Calu3 (cell line): ENCODE measurements at regions not wholly inside any gene's neighbourhood (a gene's known extent, or its start where the extent isn't known, plus 50 kb on each side); places are given as distances from the start of the nearest gene placed in this dataset.

ENCODE experiments used
- BruUV-seq: library from RNA; stranded (reverse); fragments of 400-500 nt; replicated peaks from 2 replicates; lab custom pipeline; 2021; lab: Mats Ljungman, UMichigan
- CTCF ChIA-PET: fragments of 300-600 bp; sonication (Branson Sonifier 250); formaldehyde crosslinking; loops from one replicate; lab custom pipeline; 2022; ENCODE audit warnings: antibody characterized with exemption; lab: Charles Lee
- DNase-seq: peaks from one replicate; pipeline ENCODE4 v3.0.0; 2022
- H3K27ac Mint-ChIP-seq: one replicate; pipeline ENCODE4 v1.8.0; 2022; ENCODE audit warnings: mixed read lengths; ENCODE audit not compliant: unreplicated experiment
- H3K27me3 Mint-ChIP-seq: one replicate; pipeline ENCODE4 v1.8.0; 2022; ENCODE audit warnings: mixed read lengths; ENCODE audit not compliant: unreplicated experiment
- H3K36me3 Mint-ChIP-seq: one replicate; pipeline ENCODE4 v1.8.0; 2022; ENCODE audit warnings: mild to moderate bottlenecking, moderate library complexity, mixed read lengths; ENCODE audit not compliant: insufficient read depth, unreplicated experiment
- H3K4me1 Mint-ChIP-seq: one replicate; pipeline ENCODE4 v1.8.0; 2022; ENCODE audit warnings: mild to moderate bottlenecking, low read depth, mixed read lengths; ENCODE audit not compliant: unreplicated experiment
- H3K4me3 Mint-ChIP-seq: one replicate; pipeline ENCODE4 v1.8.0; 2022; ENCODE audit warnings: mild to moderate bottlenecking, low read depth, moderate library complexity, mixed read lengths; ENCODE audit not compliant: unreplicated experiment
- H3K9me3 Mint-ChIP-seq: one replicate; pipeline ENCODE4 v1.8.0; 2022; ENCODE audit warnings: low read depth, mixed read lengths; ENCODE audit not compliant: unreplicated experiment
- intact Hi-C: fragments of 100-400 bp; cut with micrococcal nuclease; formaldehyde crosslinking; loops from one replicate; pipeline ENCODE4 v1.10.0; 2022; ENCODE audit not compliant: unreplicated experiment
- TF ChIP-seq, protein P1 (sequence below): fragments of 200-600 bp; IDR thresholded peaks from one replicate; pipeline ENCODE4 v1.8.0; 2022; ENCODE audit warnings: antibody characterized with exemption; ENCODE audit not compliant: unreplicated experiment

DNA sequence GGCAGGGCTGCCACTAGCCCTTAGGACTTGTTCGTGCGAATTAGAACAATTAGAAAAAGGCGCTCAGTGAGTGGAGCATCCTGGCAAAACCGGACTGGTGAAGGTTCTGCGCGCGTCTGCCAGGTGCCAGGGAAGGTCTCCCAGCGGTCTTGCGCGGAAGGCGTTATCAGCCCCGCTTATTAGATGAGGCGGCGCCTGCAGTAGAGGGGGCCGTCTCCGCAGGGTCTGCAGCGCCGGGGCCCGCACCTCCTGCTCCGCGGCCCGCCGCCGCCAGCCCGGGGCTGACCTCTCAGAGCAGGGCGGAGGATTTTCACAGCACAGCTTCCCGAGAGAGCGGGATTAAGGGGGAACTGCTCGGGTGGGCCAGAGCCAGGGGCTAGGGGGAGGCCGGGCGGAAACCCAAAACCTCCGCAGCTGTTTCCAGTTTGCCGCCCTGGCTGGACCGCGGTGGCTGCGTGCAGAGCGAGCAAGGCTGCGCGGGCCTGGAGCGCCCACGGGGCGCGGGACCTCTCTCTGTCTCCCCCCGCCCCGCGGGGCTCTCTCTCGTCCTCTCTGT, 155.2 kb downstream of the FOXD2 start:
- intact Hi-C loops: no loop called here
- Mint-ChIP-seq H3K9me3 (no peaks in the 10 kb centered on the region), H3K27ac (no peak overlapping the region), H3K27me3 (no peaks in the 10 kb centered on the region), H3K36me3 (no peaks in the 10 kb centered on the region), H3K4me3 (no peak overlapping the region), H3K4me1 (no peaks in the 10 kb centered on the region)
- TF ChIP-seq, protein P1, sequence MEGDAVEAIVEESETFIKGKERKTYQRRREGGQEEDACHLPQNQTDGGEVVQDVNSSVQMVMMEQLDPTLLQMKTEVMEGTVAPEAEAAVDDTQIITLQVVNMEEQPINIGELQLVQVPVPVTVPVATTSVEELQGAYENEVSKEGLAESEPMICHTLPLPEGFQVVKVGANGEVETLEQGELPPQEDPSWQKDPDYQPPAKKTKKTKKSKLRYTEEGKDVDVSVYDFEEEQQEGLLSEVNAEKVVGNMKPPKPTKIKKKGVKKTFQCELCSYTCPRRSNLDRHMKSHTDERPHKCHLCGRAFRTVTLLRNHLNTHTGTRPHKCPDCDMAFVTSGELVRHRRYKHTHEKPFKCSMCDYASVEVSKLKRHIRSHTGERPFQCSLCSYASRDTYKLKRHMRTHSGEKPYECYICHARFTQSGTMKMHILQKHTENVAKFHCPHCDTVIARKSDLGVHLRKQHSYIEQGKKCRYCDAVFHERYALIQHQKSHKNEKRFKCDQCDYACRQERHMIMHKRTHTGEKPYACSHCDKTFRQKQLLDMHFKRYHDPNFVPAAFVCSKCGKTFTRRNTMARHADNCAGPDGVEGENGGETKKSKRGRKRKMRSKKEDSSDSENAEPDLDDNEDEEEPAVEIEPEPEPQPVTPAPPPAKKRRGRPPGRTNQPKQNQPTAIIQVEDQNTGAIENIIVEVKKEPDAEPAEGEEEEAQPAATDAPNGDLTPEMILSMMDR: no peak
- CTCF ChIA-PET: interaction anchor here (0.8 kb wide), 1 partner anchor 71 kb away, joined by 3 read pairs; no protein-coding TSS in a partner anchor
- no peak for DNase-seq
- no TSS peak for BruUV-seq

DNA sequence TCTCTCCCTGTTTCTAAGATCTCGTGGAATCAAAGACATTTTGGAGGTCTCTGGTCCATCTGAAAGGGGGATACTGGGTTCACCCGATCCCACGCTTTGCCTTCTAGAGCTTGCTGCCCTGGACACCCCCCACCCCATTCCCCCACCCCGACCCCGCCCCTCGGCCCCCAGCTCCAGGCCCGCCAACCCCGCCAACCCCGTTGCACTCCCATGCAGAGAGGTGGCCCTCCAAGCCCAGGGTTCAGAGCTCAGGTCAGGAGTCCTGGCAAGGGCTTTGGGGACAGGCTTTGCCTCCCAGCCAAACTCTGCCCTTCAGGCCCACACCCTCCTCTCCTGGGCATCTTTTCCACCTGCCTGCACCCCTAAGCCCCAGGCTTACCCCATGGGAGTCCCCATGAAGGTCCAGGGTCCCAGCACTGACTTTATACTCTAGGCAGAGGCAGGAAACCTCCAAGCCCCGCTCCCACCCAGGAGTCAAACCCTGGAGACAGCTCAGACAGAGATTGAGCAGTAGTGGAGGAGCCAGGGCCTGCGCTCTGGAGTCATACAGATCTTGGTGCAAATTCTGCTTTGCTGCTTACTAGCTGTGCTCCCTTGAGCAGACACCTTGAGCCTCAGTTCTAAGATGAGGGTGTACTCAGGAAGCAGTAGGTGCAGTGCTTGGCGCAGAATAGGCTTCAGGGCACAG, 155.9 kb downstream of the FOXD2 start:
- H3K4me3 Mint-ChIP-seq: no peak overlapping the region
- no peaks in the 10 kb centered on the region for H3K9me3 Mint-ChIP-seq
- intact Hi-C loops: no loop called here
- no peaks in the 10 kb centered on the region for H3K36me3 Mint-ChIP-seq
- no peaks in the 10 kb centered on the region for H3K4me1 Mint-ChIP-seq
- BruUV-seq: no TSS peak
- no peak overlapping the region for H3K27ac Mint-ChIP-seq
- no peaks in the 10 kb centered on the region for H3K27me3 Mint-ChIP-seq
- DNase-seq: no peak
- CTCF ChIA-PET: interaction anchor here (0.8 kb wide), 1 partner anchor 70 kb away, joined by 3 read pairs; no protein-coding TSS in a partner anchor
- TF ChIP-seq, protein P1: no peak

DNA sequence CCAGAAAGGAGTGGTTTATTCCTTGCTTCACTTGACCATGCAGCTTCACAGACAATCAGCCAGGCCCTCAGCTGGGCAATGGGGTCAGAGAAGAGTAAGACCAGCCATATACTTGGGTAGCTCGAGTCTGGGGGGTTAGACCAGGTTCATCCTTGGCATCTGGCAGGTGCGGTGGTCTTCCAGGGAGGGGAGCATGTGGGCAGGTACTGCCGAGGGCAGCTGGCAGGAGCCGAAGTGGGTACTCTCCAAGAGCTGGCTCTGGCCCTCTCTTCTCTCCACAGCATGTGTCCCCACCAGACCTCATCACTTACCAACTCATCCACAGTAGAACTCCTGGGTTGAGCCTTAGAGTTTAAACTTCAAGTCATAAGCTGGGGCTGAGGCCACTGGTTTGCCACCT, 156.8 kb downstream of the FOXD2 start:
- Mint-ChIP-seq H3K27ac (no peak overlapping the region), H3K27me3 (no peaks in the 10 kb centered on the region), H3K4me3 (no peak overlapping the region), H3K36me3 (no peaks in the 10 kb centered on the region), H3K9me3 (peaks cover 2% of the 10 kb centered on the region), H3K4me1 (no peaks in the 10 kb centered on the region)
- TF ChIP-seq, protein P1: no peak
- intact Hi-C loops: no loop called here
- CTCF ChIA-PET: no interaction called here
- BruUV-seq: no TSS peak
- no peak for DNase-seq

- no TSS peak for BruUV-seq
- no peaks in the 10 kb centered on the region for H3K4me1 Mint-ChIP-seq
- H3K27me3 Mint-ChIP-seq: no peaks in the 10 kb centered on the region
- CTCF ChIA-PET: no interaction called here
- DNase-seq: no peak
- peaks cover 2% of the 10 kb centered on the region for H3K9me3 Mint-ChIP-seq
- no peaks in the 10 kb centered on the region for H3K36me3 Mint-ChIP-seq
- no peak overlapping the region for H3K4me3 Mint-ChIP-seq
- TF ChIP-seq, protein P1: no peak
- H3K27ac Mint-ChIP-seq: no peak overlapping the region
- intact Hi-C loops: no loop called here
These were observed 158.5 kb downstream of the FOXD2 start for GRCh38 chr1:47596328-47596727.
